ENCODE measurements at regions not wholly inside any gene's neighbourhood (a gene's known extent, or its start where the extent isn't known, plus 50 kb on each side); places are given as distances from the start of the nearest gene placed in this dataset.

DNA sequence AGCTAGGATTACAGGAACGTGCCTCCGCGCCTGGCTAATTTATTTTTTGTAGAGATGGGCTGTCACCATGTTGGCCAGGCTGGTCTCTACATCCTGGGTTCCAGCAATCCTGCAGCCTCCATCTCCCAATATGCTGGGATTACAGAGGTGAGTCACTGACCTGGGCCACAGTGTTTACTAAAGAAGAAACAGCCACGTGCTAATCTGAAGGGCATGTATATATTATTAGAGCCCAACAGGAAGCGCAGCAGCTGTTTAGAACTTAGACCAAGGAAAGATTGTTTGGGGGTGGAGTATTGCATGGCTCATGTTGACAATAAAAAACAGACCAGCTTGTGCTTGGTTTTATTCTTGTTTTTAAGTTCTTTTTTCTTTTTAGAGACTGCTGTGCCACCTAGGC lies 60.2 kb downstream of the HAPSTR1 start:
- TF ChIP-seq, protein P1, sequence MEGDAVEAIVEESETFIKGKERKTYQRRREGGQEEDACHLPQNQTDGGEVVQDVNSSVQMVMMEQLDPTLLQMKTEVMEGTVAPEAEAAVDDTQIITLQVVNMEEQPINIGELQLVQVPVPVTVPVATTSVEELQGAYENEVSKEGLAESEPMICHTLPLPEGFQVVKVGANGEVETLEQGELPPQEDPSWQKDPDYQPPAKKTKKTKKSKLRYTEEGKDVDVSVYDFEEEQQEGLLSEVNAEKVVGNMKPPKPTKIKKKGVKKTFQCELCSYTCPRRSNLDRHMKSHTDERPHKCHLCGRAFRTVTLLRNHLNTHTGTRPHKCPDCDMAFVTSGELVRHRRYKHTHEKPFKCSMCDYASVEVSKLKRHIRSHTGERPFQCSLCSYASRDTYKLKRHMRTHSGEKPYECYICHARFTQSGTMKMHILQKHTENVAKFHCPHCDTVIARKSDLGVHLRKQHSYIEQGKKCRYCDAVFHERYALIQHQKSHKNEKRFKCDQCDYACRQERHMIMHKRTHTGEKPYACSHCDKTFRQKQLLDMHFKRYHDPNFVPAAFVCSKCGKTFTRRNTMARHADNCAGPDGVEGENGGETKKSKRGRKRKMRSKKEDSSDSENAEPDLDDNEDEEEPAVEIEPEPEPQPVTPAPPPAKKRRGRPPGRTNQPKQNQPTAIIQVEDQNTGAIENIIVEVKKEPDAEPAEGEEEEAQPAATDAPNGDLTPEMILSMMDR (IDR thresholded peaks at IDR 0.05; ENCODE audit: low read depth, low read length, missing input control): no peak
- TF ChIP-seq, protein P2, sequence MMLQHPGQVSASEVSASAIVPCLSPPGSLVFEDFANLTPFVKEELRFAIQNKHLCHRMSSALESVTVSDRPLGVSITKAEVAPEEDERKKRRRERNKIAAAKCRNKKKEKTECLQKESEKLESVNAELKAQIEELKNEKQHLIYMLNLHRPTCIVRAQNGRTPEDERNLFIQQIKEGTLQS (IDR thresholded peaks at IDR 0.05): no peak
- TF ChIP-seq, protein P3, sequence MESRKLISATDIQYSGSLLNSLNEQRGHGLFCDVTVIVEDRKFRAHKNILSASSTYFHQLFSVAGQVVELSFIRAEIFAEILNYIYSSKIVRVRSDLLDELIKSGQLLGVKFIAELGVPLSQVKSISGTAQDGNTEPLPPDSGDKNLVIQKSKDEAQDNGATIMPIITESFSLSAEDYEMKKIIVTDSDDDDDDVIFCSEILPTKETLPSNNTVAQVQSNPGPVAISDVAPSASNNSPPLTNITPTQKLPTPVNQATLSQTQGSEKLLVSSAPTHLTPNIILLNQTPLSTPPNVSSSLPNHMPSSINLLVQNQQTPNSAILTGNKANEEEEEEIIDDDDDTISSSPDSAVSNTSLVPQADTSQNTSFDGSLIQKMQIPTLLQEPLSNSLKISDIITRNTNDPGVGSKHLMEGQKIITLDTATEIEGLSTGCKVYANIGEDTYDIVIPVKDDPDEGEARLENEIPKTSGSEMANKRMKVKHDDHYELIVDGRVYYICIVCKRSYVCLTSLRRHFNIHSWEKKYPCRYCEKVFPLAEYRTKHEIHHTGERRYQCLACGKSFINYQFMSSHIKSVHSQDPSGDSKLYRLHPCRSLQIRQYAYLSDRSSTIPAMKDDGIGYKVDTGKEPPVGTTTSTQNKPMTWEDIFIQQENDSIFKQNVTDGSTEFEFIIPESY (IDR thresholded peaks at IDR 0.05): no peak
- TF ChIP-seq, protein P4, sequence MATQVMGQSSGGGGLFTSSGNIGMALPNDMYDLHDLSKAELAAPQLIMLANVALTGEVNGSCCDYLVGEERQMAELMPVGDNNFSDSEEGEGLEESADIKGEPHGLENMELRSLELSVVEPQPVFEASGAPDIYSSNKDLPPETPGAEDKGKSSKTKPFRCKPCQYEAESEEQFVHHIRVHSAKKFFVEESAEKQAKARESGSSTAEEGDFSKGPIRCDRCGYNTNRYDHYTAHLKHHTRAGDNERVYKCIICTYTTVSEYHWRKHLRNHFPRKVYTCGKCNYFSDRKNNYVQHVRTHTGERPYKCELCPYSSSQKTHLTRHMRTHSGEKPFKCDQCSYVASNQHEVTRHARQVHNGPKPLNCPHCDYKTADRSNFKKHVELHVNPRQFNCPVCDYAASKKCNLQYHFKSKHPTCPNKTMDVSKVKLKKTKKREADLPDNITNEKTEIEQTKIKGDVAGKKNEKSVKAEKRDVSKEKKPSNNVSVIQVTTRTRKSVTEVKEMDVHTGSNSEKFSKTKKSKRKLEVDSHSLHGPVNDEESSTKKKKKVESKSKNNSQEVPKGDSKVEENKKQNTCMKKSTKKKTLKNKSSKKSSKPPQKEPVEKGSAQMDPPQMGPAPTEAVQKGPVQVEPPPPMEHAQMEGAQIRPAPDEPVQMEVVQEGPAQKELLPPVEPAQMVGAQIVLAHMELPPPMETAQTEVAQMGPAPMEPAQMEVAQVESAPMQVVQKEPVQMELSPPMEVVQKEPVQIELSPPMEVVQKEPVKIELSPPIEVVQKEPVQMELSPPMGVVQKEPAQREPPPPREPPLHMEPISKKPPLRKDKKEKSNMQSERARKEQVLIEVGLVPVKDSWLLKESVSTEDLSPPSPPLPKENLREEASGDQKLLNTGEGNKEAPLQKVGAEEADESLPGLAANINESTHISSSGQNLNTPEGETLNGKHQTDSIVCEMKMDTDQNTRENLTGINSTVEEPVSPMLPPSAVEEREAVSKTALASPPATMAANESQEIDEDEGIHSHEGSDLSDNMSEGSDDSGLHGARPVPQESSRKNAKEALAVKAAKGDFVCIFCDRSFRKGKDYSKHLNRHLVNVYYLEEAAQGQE (IDR thresholded peaks at IDR 0.05): no peak

All from liver (tissue), 3 donors.